ENCODE measurements at regions not wholly inside any gene's neighbourhood (a gene's known extent, or its start where the extent isn't known, plus 50 kb on each side); places are given as distances from the start of the nearest gene placed in this dataset.

GRCh38 chr21:41585199-41585994 is 77.4 kb upstream of the TMPRSS2 start:
- TF ChIP-seq CTCF (IDR thresholded peaks at IDR 0.05; ENCODE audit: insufficient read depth, missing control alignments) = no peak
- FAIRE-seq (no peak), DNase-seq (ENCODE audit: insufficient read length, low spot score) (no peak)

GRCh38 chr21:41584603-41585176 is 76.7 kb upstream of the TMPRSS2 start:
- DNase-seq (ENCODE audit: insufficient read length, low spot score) (no peak), FAIRE-seq (no peak)
- TF ChIP-seq CTCF (IDR thresholded peaks at IDR 0.05; ENCODE audit: insufficient read depth, missing control alignments) = no peak

- FAIRE-seq (no peak), DNase-seq (ENCODE audit: insufficient read length, low spot score) (no peak)
- TF ChIP-seq CTCF (IDR thresholded peaks at IDR 0.05; ENCODE audit: insufficient read depth, missing control alignments) = no peak
Observed at GRCh38 chr21:41583274-41583790, 75.4 kb upstream of the TMPRSS2 start.

GRCh38 chr21:41582866-41583265 is 74.9 kb upstream of the TMPRSS2 start:
- DNase-seq (ENCODE audit: insufficient read length, low spot score) = no peak
- FAIRE-seq = no peak
- TF ChIP-seq CTCF (IDR thresholded peaks at IDR 0.05; ENCODE audit: insufficient read depth, missing control alignments) = no peak

- DNase-seq (ENCODE audit: insufficient read length, low spot score) = no peak
- FAIRE-seq = no peak
- no peak for TF ChIP-seq CTCF (IDR thresholded peaks at IDR 0.05; ENCODE audit: insufficient read depth, missing control alignments)
Observed at GRCh38 chr21:41582298-41582840, 74.4 kb upstream of the TMPRSS2 start.

- FAIRE-seq (no peak), DNase-seq (ENCODE audit: insufficient read length, low spot score) (no peak)
- no peak for TF ChIP-seq CTCF (IDR thresholded peaks at IDR 0.05; ENCODE audit: insufficient read depth, missing control alignments)
Observed at GRCh38 chr21:41581592-41582228, 73.8 kb upstream of the TMPRSS2 start.

Measured in D721Med (cell line).